ENCODE measurements at regions not wholly inside any gene's neighbourhood (a gene's known extent, or its start where the extent isn't known, plus 50 kb on each side); places are given as distances from the start of the nearest gene placed in this dataset.
A peak's percentile ranks its signal among the peaks of the same experiment; 100 is the strongest.
"Not testable (repeated sequence)": the region's sequence is repeated elsewhere in the genome, so short reads cannot be mapped to it uniquely, and the experiment has no call there.

DNA sequence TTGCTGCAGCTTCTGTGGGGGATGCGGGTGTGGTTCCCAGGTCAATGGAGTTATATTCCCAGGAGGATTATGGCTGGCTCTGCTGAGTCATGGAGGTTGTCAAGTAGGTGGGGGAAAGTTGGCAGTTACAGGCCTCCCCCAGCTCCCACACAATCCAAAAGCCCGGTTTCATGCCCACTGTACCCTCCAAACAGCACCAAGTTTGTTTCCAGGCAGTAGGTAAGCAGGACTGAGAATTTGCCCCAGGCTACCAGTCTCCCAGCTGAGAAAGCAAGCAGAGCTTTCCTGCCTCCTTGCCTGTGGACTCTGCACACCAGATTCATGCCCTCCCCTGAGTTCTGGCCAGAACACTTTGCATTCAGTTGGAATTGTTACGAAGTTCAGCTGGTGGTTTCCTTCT is 578.2 kb downstream of the MEI4 start:
- no peak for DNase-seq (ENCODE audit: low spot score)

DNA sequence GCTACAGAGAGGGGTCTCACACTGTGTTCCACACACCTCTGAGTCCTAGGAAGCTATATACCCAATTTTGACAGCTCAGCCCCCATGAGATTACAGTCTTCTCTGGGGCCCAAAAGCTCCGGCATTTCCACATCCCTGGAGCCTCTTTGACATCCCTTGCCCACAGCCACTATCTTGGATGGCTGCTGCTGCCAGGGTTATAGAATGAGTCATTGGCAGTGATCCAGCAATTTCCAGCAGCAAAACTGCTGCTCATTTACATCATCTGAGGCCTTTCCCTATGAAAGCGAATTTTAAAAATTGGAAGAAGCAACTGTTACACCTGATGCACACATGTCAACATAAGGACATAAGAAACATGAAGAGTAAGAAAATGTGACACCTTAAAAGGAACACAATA is 590.7 kb downstream of the MEI4 start:
- no peak for DNase-seq (ENCODE audit: low spot score)

DNA sequence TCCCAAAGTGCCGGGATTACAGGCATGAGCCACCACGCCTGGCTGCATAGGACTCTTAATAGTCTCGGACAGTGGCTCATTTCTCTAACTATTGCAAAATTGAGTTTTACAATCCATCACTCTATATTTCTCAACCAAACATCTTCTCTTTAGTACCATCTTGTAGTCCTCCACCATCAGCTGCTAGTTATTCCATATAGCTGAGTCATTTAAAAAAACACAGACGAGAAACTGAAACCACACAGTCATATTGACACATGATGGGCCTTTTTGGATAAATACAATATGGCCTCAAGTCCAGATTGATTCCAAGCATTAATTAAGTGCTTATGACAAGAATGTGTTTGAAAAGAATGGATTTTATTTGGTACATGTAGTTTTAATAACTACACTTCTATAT is 599.1 kb downstream of the MEI4 start:
- no peak for DNase-seq (ENCODE audit: low spot score)

DNA sequence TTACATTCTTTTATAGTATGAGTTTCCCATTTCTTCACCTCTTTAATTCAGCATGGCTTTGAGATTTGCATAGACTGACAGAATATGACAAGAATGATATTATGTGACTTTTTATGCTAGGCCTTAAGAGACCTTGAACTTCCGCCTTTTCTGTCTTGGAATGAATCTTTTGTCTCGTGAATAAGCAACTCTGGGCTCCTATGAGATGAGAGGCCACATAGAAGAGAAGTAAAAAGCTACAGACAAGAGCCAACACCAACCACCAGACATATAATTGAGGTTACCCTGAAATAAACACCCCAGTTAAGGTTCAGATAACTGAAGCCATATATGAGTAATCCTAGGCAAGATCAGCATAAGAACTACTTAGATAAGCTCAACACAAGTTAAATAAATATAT is 600.8 kb downstream of the MEI4 start:
- no peak for DNase-seq (ENCODE audit: low spot score)

DNA sequence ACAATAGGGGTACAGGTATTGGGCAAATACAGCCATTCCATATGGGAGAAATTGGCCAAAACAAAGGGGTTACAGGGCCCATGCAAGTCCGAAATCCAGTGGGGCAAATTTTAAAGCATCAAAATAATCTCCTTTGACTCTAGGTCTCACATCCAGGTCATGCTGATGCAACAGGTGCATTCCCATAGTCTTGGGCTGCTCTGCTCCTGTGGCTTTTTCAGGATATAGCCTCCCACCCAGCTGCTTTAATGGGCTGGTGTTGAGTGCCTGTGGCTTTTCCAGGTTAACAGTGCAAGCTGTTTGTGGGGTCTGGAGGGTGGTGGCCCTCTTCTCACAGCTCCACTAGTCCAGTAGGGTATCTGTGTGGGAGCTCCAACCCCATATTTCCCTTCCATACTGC is 607.1 kb downstream of the MEI4 start:
- DNase-seq (ENCODE audit: low spot score) = no peak

DNA sequence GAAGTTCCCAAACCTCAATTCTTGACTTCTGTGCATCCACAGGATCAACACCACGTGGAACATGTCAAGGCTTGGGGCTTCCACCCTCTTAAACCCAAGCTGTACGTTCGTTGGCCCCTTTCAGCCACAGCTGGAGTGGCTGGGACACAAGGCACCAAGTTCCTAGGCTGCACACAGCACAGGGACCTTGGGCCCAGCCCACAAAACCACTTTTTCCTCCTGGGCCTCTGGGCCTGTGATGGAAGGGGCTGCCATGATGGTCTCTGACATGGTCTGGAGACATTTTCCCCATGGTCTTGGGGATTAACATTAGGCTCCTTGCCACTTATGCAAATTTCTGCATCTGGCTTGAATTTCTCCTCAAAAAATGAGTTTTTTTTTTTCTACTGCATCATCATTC is 606.9 kb upstream of the IRAK1BP1 start:
- not testable (repeated sequence) for DNase-seq (ENCODE audit: low spot score)

DNA sequence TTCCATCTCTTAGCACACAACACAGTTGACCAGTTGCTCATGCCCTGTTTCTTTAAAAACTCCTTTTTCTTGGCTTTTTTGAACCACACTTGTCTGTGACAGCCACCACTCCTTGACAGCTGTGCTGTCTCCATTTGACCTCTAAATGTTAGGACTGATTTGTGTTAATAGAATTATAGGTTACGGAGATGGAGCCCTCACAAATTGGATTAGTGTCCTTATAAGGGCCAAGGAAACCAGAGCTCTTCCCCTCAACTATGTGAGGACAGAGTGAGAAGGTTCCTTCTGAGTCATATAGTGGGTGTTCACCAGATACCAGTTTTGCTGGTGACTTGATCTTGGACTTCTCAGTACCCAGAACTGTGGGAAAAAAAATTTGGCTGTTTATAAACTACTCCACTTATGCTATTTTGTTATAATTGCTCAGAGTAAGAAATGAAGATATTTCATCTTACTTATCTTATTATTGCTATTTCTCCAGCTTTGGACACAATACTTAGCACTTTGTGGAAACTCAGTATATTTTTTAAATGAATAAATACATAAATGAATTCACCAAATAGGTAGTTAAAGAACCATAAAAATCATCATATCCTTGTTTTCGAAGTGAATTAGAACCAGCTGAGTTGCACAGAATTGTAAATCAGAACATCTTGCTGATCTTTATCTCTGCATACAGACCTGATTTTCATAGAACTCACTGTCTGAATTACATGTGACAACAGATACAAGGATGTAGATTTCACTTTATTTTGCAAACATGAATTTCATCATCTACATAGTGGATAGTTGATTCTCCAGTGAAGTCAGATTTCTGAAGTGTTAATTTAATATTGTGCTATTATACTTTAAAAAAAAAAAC is 598.5 kb upstream of the IRAK1BP1 start:
- DNase-seq (ENCODE audit: low spot score) = no peak

DNA sequence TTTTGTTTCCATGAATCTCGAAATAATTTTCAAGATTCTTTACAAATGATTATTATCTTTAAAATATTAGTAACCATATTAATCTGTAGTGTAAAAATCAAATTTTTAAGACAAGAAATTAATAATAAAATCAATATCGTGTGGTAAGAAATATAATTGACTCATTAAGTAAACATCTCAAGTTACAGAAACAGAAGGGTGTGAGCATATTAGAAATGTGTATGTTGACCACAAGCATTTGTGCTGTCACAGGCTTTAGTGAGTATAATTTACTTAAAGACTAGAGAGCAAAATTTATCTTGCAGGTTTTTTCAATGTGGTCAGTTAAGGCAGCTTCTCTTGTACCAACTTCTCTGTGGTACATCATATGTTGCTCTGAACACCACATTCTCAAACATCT is 566.5 kb upstream of the IRAK1BP1 start:
- no peak for DNase-seq (ENCODE audit: low spot score)

DNA sequence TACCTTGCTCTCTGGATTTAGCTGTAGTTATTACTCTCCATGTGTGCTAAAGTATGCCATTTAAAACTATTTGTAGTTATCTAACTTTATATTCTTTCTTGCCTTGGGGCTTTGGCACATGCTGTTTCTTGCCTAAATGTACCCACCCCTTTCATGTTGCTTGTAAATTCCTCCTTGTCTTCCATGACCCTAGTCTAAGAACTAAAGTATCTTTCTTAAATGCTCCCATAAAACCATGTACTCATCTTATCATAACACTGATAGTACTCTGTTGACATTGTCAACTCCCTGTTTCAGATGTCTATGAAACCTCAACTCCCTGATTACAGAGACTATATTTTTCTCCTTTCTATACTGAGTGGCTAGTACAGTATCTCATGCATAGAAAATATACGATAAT is 564.9 kb upstream of the IRAK1BP1 start:
- DNase-seq (ENCODE audit: low spot score) = no peak

DNA sequence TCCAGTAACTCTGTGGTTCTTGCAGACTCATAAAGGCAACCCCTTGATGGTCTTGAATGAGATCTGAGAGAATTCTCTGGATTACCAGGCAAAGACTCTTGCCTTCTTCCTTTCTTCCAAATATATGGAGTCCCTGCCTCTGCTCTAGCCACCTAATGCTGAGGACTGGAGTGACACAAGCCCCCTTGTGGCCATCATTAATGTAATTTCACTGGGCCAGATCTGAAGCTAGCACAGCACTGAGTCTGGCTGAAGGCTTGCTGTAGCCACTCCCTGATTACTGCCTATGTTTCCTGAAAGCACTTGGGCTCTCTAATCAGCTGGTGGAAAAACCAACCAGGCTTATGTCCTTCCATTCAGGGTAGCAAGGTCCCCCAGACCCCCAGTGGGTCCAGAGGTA is 559.3 kb upstream of the IRAK1BP1 start:
- DNase-seq (ENCODE audit: low spot score) = peak; percentile 3

DNA sequence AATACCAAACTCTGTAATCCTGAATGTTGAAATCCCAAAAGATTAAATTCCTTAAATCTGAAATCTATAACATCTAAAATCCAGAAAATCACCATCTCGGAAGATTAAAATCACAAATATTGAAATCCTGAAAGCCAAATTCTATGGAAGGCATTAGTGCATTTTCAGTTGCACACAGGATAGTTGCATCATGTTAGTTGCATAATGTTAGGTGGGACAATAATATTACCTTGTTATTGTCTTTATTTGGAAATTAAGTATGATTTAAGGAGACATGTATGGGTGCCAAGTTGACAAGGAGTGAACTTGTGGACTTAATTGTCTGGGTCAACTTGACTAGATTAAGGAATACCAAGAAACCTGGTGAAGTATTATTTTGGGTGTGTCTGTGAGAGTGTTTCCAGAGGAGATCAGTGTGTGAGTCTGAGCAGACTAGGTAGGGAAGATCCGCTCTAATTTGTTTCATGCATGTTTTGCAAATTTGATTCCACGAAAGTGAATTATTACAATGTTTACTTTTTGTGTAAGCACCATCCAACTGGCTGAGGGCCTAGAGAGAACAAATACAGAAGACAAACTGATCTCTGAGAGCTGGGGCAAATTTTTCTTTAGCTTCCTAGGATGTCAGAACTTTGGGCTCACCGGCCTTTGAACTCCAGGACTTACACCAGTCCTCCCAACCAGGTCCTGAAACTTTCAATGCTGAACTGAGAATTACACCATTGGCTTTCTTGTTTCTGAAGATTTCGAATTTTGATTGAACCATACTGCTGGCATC is 545.1 kb upstream of the IRAK1BP1 start:
- no peak for DNase-seq (ENCODE audit: low spot score)

DNA sequence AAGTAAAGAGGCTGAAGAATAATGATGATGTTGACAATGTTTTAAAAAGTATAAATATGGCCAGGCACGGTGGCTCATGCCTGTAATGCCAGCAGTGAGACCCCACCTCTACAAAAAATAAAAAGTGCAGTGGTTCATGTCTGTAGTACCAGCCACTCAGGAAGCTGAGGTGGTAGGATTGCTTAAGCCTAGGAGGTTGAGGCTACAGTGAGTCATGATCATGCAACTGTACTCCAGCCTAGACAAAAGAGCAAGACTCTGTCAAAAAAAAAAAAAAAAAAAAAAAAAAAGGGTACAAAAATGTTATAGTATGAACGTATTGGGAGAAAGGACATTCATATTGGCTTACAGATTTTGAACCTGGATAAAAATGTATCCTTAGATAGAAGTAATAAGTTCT is 543.1 kb upstream of the IRAK1BP1 start:
- DNase-seq (ENCODE audit: low spot score) = no peak

DNA sequence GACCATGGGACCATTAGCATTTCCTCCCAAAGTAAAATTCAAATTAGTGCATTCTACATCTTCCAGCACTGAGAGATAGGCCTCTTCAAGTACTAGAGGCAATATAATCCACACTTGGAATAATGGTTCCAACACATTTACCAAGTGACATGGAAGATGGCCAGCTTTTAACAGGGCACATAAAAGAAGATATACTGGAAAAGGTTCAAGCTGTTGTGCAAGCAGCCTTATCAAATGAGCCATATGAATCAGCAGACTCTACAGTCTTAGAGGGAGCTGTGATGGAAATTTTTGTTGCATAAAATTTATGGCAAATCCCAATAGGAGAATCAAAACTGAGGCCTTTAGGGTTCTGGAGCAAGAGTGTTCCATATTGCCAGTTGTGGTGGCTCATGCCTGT is 526.6 kb upstream of the IRAK1BP1 start:
- DNase-seq (ENCODE audit: low spot score) = no peak

DNA sequence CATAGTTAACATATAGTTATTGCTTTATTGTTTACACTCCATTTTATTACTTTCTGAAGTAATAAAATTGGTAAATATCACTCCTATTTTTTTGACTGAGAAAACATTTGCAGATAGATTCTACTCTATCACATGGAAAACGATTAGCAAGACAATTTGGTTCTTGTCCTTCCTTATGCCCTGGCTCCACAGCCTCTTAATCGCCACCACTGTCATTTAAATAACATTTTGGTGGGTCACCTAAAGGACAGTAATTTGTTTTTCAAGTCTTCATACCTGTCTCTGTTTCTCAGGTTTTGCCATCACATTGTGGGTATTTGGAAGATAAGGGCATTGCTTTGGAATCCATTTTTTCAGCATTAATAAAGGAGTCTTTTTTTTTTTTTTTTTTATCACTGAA is 521.5 kb upstream of the IRAK1BP1 start:
- DNase-seq (ENCODE audit: low spot score) = no peak

DNA sequence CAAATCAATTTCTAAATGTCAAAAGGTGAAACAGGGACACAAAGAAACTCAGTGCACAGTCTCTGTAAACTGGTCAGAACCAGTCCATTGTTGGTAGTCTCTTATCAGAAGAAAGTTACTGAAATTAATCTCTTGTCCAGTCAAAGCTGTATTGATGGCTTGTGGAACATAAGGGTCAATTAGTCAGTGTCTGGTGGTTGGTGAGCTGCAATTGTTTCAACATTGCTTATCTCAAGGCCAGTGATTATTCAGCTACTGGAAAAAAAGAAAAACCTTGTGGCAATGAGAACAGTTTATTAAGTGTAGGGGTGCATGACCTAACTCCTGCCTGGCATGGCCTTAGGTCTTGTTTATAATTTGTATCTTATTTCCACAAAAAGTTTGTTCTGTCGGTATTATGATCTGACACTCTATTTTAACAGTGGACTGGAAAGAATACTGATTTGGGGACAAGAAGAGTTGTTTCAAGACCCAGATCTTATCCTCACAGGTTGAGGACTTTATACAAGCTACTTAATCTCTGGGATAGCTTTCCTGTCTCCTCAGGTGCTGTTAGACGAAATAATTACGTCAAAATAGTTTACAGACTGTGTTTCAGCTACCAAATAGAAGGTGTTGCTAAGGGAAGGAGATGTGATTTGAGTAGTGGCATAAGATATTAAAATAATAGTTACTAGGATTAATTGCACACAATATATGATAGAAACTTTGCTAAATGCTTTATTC is 520.0 kb upstream of the IRAK1BP1 start:
- DNase-seq (ENCODE audit: low spot score) = no peak

DNA sequence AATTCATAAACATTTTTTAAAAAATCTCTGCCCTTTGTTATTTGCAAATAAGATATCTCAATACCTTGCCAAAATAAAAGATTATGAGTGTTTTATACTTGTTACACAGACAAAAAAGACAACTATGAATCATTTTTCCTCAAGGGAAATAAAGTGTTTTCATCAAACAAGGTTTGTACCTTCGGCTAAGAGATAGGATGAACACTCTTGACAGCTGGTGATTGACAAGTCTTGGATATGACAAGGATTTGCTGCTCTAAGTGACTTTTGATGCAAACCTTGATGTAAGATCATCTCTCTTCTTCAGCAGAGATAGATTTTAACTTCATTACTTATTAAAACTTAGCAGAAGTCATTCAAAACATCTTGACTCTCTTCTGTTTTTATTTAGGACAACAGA is 514.3 kb upstream of the IRAK1BP1 start:
- no peak for DNase-seq (ENCODE audit: low spot score)

DNA sequence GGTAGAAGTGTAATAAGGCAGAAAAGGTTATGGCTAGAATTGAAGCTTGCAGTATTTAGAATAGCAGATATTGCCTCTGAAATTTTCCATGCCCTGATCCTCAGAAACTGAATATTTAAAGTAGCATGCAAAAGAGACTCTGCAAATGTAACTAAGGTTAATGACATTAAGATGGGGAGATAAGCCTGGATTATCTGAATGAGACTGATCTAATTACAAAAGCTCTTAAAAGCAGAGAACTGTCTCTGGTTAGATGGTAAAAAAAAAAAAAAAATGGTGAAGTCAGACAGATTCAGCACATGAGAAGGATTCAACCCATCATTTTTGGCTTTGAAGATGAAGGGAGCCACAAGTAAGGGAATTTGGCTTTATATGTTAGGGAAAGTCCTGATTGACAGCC is 503.7 kb upstream of the IRAK1BP1 start:
- no peak for DNase-seq (ENCODE audit: low spot score)

DNA sequence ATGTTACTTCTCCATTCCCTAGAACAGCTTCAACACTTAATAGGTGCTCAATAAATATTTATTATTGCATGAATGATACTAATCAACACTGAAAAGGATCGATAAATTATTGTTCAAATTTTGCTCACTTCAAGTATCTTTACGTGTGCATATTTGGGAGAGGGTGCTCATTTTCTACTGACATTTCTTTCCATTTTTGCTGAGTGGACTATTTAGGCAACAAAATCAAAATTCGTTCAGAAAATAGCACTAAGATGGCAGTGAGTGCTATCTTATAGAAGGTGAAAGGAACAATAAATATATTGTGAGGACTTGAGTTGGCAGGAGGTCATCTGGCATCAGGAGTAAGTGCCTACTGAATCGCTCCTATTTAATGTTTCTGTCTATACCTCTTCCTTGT is 501.9 kb upstream of the IRAK1BP1 start:
- no peak for DNase-seq (ENCODE audit: low spot score)

DNA sequence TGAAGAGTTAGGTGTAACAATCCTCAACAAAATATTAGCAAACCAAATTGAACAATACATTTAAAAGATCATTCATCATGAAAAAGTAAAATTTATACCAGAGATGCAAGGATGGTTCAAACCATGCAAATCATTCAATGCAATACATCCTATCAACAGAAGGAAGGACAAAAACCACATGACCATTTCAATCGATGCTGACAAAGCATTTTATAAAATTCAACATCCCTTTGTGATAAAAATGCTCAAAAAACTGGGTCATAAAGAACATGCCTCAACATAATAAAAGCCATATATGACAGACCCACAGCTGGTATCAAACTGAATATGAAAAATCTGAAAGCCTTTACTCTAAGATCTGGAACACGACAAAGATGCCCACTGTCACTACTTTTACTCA is 490.3 kb upstream of the IRAK1BP1 start:
- DNase-seq (ENCODE audit: low spot score) = no peak

DNA sequence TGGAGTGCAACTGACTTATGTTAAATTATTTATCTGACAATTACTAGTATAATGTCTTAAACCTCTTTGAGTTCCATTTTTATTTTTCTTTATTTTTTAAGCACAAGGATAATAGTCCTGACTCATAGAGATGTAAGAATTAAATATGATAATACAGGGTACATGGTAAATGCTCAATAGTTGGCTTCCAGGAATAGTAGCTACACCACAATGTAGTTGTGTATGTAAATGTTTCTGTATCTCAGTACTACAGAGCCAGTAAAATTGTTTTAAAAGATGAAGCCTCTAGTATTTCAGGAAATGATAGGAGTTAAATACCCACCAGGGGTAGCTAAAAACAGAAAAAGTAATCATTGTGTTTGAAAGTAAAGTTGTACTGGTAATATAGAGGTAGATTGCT is 487.4 kb upstream of the IRAK1BP1 start:
- DNase-seq (ENCODE audit: low spot score) = no peak

DNA sequence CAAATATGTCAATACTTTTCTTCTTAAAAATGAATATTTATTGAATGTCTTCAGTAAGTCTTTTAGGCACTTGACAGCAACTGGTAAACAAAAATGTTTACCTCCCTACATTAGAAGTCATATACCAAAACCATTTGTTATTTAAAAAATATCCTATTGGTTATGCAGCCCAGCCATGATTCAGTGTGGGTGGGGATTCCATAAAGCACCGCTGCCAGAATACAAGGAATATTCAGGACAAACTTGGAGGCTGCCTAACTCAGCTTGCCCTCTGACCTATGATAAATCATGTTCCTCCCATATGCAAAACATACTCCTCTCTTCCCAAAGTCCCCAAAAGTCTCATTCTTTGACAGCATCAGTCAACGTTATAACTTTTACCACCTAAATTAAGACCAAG is 486.8 kb upstream of the IRAK1BP1 start:
- DNase-seq (ENCODE audit: low spot score) = no peak

DNA sequence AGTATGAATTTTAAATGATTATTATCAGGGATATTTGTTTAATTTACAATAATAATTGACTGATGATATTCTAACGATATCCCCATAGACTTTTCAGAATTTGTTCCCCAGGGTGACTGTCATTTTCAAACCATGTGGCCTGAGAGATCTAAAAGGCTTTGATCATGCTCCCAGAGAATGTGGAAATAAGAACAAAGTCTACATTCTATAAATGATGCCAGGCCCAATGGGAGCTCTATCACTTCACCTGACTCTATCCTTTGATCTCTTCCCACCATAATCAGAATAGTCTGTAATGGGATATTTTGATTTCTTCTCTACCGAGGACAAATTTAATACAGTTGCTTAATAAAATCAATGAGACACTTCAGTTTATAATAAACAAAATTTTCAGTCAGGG is 483.4 kb upstream of the IRAK1BP1 start:
- no peak for DNase-seq (ENCODE audit: low spot score)

DNA sequence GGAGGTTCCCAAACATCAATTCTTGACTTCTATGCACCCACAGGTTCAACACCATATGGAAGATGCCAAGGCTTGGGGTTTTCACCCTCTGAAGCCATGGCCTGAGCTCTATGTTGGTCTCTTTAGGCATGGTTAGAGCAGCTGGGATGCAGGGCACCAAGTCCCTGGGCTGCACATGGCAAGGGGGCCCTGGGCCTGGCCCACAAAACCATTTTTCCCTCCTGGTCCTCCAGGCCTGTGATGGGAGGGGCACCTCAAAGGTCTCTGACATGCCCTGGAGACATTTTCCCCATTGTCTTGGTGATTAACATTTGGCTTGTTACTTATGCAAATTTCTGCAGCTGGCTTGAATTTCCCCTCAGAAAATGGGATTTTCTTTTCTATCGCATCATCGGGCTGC is 480.5 kb upstream of the IRAK1BP1 start:
- DNase-seq (ENCODE audit: low spot score) = not testable (repeated sequence)
